Smooth muscle cell (in vitro differentiated cells): ENCODE measurements at regions not wholly inside any gene's neighbourhood (a gene's known extent, or its start where the extent isn't known, plus 50 kb on each side); places are given as distances from the start of the nearest gene placed in this dataset.

ENCODE experiments used
- DNase-seq: peaks from one replicate; lab custom pipeline; 2025; ENCODE audit not compliant: unreplicated experiment; lab: John Stamatoyannopoulos, UW
- H2AFZ ChIP-seq: fragments of 200-600 bp; sonication (generic); 2 replicates; pipeline ENCODE4 v1.6.0; 2016; ENCODE audit warnings: antibody characterized with exemption, low read depth, mild to moderate bottlenecking
- H3F3A ChIP-seq: fragments of 200-600 bp; sonication (generic); 2 replicates; pipeline ENCODE4 v1.6.0; 2017; ENCODE audit warnings: antibody characterized with exemption, low read depth
- H3K27ac ChIP-seq: fragments of 200-600 bp; sonication (generic); 2 replicates; pipeline ENCODE4 v1.5.1; 2016; ENCODE audit warnings: low read depth, mild to moderate bottlenecking
- H3K27me3 ChIP-seq: fragments of 200-600 bp; sonication (generic); 2 replicates; pipeline ENCODE4 v1.6.1; 2016; ENCODE audit warnings: low read depth, mild to moderate bottlenecking
- H3K36me3 ChIP-seq: fragments of 200-600 bp; sonication (generic); 2 replicates; pipeline ENCODE4 v1.5.1; 2016; ENCODE audit warnings: low read depth
- H3K4me1 ChIP-seq: fragments of 200-600 bp; sonication (generic); 2 replicates; pipeline ENCODE4 v1.5.1; 2016; ENCODE audit warnings: low read depth
- H3K4me2 ChIP-seq: fragments of 200-600 bp; sonication (generic); 2 replicates; pipeline ENCODE4 v1.6.0; 2016; ENCODE audit warnings: mild to moderate bottlenecking
- H3K4me3 ChIP-seq: fragments of 200-600 bp; sonication (generic); 2 replicates; pipeline ENCODE4 v1.5.1; 2016; ENCODE audit warnings: mild to moderate bottlenecking
- H3K79me2 ChIP-seq: fragments of 200-600 bp; sonication (generic); 2 replicates; pipeline ENCODE4 v1.6.0; 2016; ENCODE audit warnings: low read depth, mild to moderate bottlenecking
- H3K9ac ChIP-seq: fragments of 200-600 bp; sonication (generic); 2 replicates; pipeline ENCODE4 v1.6.0; 2016; ENCODE audit warnings: low read depth
- H3K9me3 ChIP-seq: fragments of 200-600 bp; sonication (generic); replicated peaks from 2 replicates; pipeline ENCODE4 v1.5.1; 2016; ENCODE audit warnings: low read depth
- H4K20me1 ChIP-seq: fragments of 200-600 bp; sonication (generic); 2 replicates; pipeline ENCODE4 v1.6.0; 2016; ENCODE audit warnings: low read depth
- CTCF ChIP-seq: fragments of 200-600 bp; sonication (generic); IDR thresholded peaks from 2 replicates; pipeline ENCODE4 v1.5.1; 2017; ENCODE audit warnings: borderline replicate concordance, mild to moderate bottlenecking, antibody characterized with exemption; ENCODE audit not compliant: insufficient read depth, poor library complexity, severe bottlenecking
- WGBS: methylation state at CpG from one replicate; pipeline ENCODE4 v1.1.7; 2016; ENCODE audit warnings: low lambda C conversion rate; 5-methylcytosine and 5-hydroxymethylcytosine counted together

- TF ChIP-seq CTCF, result no peak
- H3K4me3 ChIP-seq, result no peak overlapping the region
These were observed 123.9 kb upstream of the VAMP7 start for GRCh38 chrX:155757046-155757759.

GRCh38 chrX:155755706-155756337 is 125.3 kb upstream of the VAMP7 start:
- H3K4me2 ChIP-seq, result no peak overlapping the region
- H3K4me3 ChIP-seq, result no peak overlapping the region
- H4K20me1 ChIP-seq, result no peaks in the 10 kb centered on the region
- H2AFZ ChIP-seq, result no peak overlapping the region
- H3K9me3 ChIP-seq, result no peaks in the 10 kb centered on the region
- no peaks in the 10 kb centered on the region for H3K27me3 ChIP-seq
- no peak for DNase-seq
- H3F3A ChIP-seq, result no peaks in the 10 kb centered on the region
- no peak overlapping the region for H3K9ac ChIP-seq
- no peaks in the 10 kb centered on the region for H3K4me1 ChIP-seq
- no peaks in the 10 kb centered on the region for H3K36me3 ChIP-seq
- H3K27ac ChIP-seq, result no peak overlapping the region
- no peaks in the 10 kb centered on the region for H3K79me2 ChIP-seq
- no peak for TF ChIP-seq CTCF

More at GRCh38 chrX:155757046-155757759, 123.9 kb upstream of the VAMP7 start:
- Histone ChIP-seq H3K79me2 (no peaks in the 10 kb centered on the region), H3K36me3 (no peaks in the 10 kb centered on the region), H4K20me1 (no peaks in the 10 kb centered on the region), H3K9ac (no peak overlapping the region), H3K27me3 (no peaks in the 10 kb centered on the region), H3K4me1 (no peaks in the 10 kb centered on the region), H2AFZ (no peak overlapping the region), H3K27ac (no peak overlapping the region), H3K4me2 (no peak overlapping the region), H3K9me3 (no peaks in the 10 kb centered on the region), H3F3A (no peaks in the 10 kb centered on the region)
- WGBS, result 59% methylated on average over 3 of the region's 3 CpGs
- no peak for DNase-seq

- Histone ChIP-seq H3F3A (no peaks in the 10 kb centered on the region), H3K4me1 (no peaks in the 10 kb centered on the region), H3K79me2 (no peaks in the 10 kb centered on the region), H3K27ac (no peak overlapping the region), H3K9ac (no peak overlapping the region), H4K20me1 (no peaks in the 10 kb centered on the region), H3K4me2 (no peak overlapping the region), H3K9me3 (peaks cover 4% of the 10 kb centered on the region), H3K36me3 (no peaks in the 10 kb centered on the region), H2AFZ (no peak overlapping the region), H3K4me3 (no peak overlapping the region), H3K27me3 (no peaks in the 10 kb centered on the region)
- no peak for TF ChIP-seq CTCF
- no peak for DNase-seq
These were observed 130.0 kb upstream of the VAMP7 start for GRCh38 chrX:155751131-155751530.

GRCh38 chrX:155747520-155747919 is 133.6 kb upstream of the VAMP7 start:
- Histone ChIP-seq H3K79me2 (no peaks in the 10 kb centered on the region), H3K9ac (no peak overlapping the region), H3K4me1 (no peaks in the 10 kb centered on the region), H3K9me3 (peaks cover 4% of the 10 kb centered on the region), H3K4me2 (no peak overlapping the region), H3K36me3 (no peaks in the 10 kb centered on the region), H3F3A (no peaks in the 10 kb centered on the region), H3K4me3 (no peak overlapping the region), H3K27ac (no peak overlapping the region), H2AFZ (no peak overlapping the region), H4K20me1 (no peaks in the 10 kb centered on the region), H3K27me3 (no peaks in the 10 kb centered on the region)
- TF ChIP-seq CTCF, result no peak
- DNase-seq, result no peak
- WGBS, result 54% methylated on average over 3 of the region's 3 CpGs
